ENCODE measurements at regions not wholly inside any gene's neighbourhood (a gene's known extent, or its start where the extent isn't known, plus 50 kb on each side); places are given as distances from the start of the nearest gene placed in this dataset.
"Not testable (repeated sequence)": the region's sequence is repeated elsewhere in the genome, so short reads cannot be mapped to it uniquely, and the experiment has no call there.

DNA sequence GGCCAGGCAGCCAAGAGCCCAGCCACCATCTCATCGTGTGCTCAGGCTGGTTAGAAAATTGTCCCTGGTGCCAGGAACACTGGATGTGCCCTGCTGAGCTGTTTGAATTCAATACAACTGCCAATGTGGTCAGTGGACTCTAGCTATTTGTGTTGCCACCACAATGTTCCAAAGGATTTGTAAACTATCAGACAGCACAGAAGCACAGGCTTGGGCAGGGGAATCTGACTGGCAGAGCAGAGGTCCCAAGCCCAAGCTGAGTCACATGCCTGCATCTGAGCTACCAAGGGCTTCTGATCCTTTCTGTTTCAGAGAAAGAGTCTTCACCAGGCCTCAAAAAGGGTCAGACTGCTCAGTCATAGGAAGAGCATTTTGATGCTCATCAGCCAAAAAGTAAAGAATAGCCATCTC is 232.1 kb upstream of the SEMA3C start:
- DNase-seq (ENCODE audit: low read depth): no peak
- H3K4me3 ChIP-seq (ENCODE audit: low read depth, low read length): no peak overlapping the region
- TF ChIP-seq, protein P1, sequence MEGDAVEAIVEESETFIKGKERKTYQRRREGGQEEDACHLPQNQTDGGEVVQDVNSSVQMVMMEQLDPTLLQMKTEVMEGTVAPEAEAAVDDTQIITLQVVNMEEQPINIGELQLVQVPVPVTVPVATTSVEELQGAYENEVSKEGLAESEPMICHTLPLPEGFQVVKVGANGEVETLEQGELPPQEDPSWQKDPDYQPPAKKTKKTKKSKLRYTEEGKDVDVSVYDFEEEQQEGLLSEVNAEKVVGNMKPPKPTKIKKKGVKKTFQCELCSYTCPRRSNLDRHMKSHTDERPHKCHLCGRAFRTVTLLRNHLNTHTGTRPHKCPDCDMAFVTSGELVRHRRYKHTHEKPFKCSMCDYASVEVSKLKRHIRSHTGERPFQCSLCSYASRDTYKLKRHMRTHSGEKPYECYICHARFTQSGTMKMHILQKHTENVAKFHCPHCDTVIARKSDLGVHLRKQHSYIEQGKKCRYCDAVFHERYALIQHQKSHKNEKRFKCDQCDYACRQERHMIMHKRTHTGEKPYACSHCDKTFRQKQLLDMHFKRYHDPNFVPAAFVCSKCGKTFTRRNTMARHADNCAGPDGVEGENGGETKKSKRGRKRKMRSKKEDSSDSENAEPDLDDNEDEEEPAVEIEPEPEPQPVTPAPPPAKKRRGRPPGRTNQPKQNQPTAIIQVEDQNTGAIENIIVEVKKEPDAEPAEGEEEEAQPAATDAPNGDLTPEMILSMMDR (IDR thresholded peaks at IDR 0.05; ENCODE audit: low read depth, low read length, missing control alignments): no peak
- in situ Hi-C loops (cut with HindIII; ENCODE audit: low sequenced_read_pairs): no loop called here

DNA sequence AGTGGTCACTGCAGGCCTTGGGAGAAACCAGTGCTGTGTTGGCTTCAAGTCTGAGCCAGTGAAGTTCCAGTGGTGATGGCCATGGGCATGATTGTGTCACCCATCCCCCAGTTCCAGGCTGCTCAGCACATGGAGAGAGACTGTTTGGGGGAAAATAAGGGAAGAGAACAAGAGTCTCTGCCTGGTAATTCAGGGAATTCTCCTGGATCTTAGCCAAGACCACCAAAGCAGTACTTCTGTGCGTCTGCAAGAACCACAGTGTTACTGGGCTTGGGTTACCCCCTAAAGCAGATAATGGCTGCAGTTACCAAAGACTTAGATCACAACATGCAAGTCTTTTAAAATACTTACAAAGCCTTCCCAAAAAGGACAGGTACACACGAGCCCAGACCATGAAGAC is 225.0 kb upstream of the SEMA3C start:
- H3K4me3 ChIP-seq (ENCODE audit: low read depth, low read length): no peak overlapping the region
- no peak for DNase-seq (ENCODE audit: low read depth)
- in situ Hi-C loops (cut with HindIII; ENCODE audit: low sequenced_read_pairs): no loop called here
- TF ChIP-seq, protein P1 (IDR thresholded peaks at IDR 0.05; ENCODE audit: low read depth, low read length, missing control alignments): no peak

DNA sequence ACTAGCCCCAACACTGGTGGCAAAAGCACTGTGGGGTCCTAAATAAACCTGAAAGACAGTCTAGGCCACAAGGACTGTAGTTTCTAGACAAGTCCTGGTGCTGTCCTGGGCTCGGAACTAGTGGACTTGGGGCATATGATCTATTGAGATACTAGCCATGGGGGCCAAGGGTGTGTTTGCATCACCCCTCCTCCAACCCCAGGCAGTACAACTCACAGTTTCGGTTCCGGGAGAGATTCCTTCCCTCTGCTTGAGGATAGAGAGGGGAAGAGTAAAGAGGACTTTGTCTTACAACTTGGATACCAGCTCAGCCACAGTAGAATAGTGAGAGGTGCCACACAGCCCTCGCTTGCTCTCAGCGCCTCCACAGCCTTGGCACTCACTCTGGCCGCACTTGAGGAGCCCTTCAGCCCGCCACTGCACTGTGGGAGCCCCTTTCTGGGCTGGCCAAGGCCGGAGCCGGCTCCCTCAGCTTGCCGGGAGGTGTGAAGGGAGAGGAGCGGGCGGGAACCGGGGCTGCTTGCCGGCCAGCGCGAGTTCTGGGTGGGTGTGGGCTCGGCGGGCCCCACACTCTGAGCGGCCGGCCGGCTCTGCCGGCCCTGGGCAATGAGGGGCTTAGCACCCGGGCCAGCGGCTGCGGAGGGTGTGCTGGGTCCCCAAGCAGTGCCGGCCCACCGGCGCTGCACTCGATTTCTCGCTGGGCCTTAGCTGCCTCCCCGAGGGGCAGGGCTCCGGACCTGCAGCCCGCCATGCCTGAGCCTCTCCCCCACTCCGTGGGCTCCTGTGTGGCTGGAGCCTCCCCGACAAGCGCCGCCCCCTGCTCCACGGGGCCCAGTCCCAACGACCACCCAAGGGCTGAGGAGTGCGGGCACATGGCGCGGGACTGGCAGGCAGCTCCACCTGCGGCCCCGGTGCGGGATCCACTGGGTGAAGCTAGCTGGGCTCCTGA is 222.7 kb upstream of the SEMA3C start:
- in situ Hi-C loops (cut with HindIII; ENCODE audit: low sequenced_read_pairs); DNase-seq (ENCODE audit: low read depth); H3K4me3 ChIP-seq (ENCODE audit: low read depth, low read length): not testable (repeated sequence)

DNA sequence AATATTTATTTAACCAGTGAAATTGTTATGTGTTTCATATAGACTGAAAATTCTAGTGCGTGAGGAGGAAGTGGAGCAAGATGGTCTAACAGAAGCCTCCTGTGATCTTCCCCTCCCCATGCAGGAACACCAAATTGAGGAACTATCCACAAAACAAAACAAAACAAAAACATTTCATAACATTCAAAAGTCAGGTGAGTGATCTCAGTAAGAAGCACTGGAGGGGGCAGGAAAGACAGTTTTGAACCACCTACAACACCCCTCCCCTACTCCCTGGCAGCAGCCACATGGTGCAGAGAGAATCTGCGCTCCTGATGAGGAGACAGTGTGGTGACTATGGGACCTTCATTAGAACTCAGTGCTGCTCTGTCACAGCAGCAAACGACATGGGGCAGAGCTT is 221.9 kb upstream of the SEMA3C start:
- TF ChIP-seq, protein P1 (IDR thresholded peaks at IDR 0.05; ENCODE audit: low read depth, low read length, missing control alignments): no peak
- no peak overlapping the region for H3K4me3 ChIP-seq (ENCODE audit: low read depth, low read length)
- in situ Hi-C loops (cut with HindIII; ENCODE audit: low sequenced_read_pairs): no loop called here
- DNase-seq (ENCODE audit: low read depth): no peak

DNA sequence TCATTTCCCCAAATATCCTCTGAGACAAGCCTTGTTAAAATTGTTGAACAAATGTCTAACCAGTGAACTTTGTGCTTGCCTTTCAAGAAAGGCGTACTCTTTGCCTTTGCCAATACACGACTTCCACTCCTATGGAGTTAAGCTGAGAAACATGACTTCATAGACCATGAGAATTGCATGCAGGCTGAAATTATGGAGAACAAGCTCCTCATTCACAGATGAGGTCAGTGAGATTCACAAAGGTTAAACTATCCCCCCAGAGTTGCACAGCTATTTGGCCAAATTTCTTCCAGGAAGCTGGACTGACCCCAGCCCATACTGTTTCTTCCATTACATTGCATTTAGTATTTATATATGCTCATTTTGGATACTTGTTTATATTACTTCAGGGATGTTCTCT is 221.4 kb upstream of the SEMA3C start:
- in situ Hi-C loops (cut with HindIII; ENCODE audit: low sequenced_read_pairs): no loop called here
- no peak for DNase-seq (ENCODE audit: low read depth)
- TF ChIP-seq, protein P1 (IDR thresholded peaks at IDR 0.05; ENCODE audit: low read depth, low read length, missing control alignments): no peak
- H3K4me3 ChIP-seq (ENCODE audit: low read depth, low read length): no peak overlapping the region

DNA sequence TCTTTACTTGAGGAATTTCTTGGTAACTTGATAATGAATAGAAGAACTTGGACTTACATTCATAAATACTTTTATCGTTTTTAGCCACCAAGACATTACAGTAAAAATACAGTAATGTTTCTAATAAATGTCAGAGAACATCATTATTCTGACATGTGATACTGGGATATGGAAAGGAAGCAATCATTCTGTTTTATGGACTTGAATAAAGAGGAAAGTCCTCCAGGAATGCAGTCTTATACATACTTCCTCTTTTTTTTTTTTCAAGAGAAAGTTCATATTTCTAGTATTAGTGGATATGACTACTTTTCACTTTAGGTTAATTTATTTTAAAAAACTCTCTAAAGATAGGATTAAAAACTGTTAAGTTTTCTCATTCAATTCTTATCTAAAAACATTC is 220.0 kb upstream of the SEMA3C start:
- DNase-seq (ENCODE audit: low read depth): no peak
- TF ChIP-seq, protein P1 (IDR thresholded peaks at IDR 0.05; ENCODE audit: low read depth, low read length, missing control alignments): no peak
- in situ Hi-C loops (cut with HindIII; ENCODE audit: low sequenced_read_pairs): no loop called here
- no peak overlapping the region for H3K4me3 ChIP-seq (ENCODE audit: low read depth, low read length)

DNA sequence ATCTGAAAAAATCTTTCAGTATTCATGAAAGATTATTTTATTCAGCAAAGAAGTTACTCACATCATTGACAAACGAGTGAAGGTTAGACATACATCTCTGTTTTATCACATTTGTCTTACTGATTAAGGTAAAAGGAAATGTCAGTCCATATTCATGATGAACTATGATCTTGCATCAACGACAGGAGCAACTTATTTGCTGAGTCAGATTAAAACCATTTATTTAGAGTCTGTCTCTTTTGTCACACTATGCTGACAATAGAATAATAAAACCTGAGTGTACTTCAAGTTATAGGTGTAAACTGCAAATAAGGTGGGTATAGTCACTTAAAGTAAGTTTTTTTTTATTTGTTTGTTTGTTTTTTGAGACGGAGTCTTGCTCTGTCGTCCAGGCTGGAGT is 216.5 kb upstream of the SEMA3C start:
- in situ Hi-C loops (cut with HindIII; ENCODE audit: low sequenced_read_pairs): no loop called here
- TF ChIP-seq, protein P1 (IDR thresholded peaks at IDR 0.05; ENCODE audit: low read depth, low read length, missing control alignments): no peak
- DNase-seq (ENCODE audit: low read depth): no peak
- no peak overlapping the region for H3K4me3 ChIP-seq (ENCODE audit: low read depth, low read length)

Measured in astrocyte of the cerebellum (primary cell).